ENCODE measurements at regions not wholly inside any gene's neighbourhood (a gene's known extent, or its start where the extent isn't known, plus 50 kb on each side); places are given as distances from the start of the nearest gene placed in this dataset.

GRCh38 chr12:77238335-77238734, 173.0 kb upstream of the E2F7 start:
- no peaks in the 10 kb centered on the region for H3K9me3 ChIP-seq
- no peaks in the 10 kb centered on the region for H3K36me3 ChIP-seq
- intact Hi-C loops (cut with DNase I), result no loop called here
- 16 to 21% methylated on average over 2 of the region's 2 CpGs for WGBS, 2 donors
- peaks cover 0 to 24% of the 10 kb centered on the region in 2 donors for H3K4me1 ChIP-seq
- no peak overlapping the region for H3K4me3 ChIP-seq (replicated peaks in 1 of 3)
- H3K27me3 ChIP-seq, result no peaks in the 10 kb centered on the region
- peak overlapping the region in 1 of 3 donors; percentile 46 for H3K27ac ChIP-seq
- no peak for DNase-seq
- TF ChIP-seq CTCF (IDR thresholded peaks at IDR 0.05) (no peak), POLR2A (IDR thresholded peaks at IDR 0.05) (no peak)

GRCh38 chr12:77237896-77238295, 172.5 kb upstream of the E2F7 start:
- Histone ChIP-seq H3K4me1 (peaks cover 0 to 24% of the 10 kb centered on the region in 2 donors), H3K4me3 (replicated peaks in 1 of 3) (no peak overlapping the region), H3K27me3 (no peaks in the 10 kb centered on the region), H3K27ac (peak overlapping the region in 1 of 3 donors; percentile 46), H3K36me3 (no peaks in the 10 kb centered on the region), H3K9me3 (no peaks in the 10 kb centered on the region)
- TF ChIP-seq CTCF (IDR thresholded peaks at IDR 0.05), result no peak
- no peak for TF ChIP-seq POLR2A (IDR thresholded peaks at IDR 0.05)
- intact Hi-C loops (cut with DNase I), result no loop called here
- 91 to 94% methylated on average over 1 of the region's 1 CpG for WGBS, 2 donors
- no peak for DNase-seq

- Histone ChIP-seq H3K9me3 (no peaks in the 10 kb centered on the region), H3K27ac (peak overlapping the region in 2 of 3 donors; percentile 68 to 72), H3K36me3 (no peaks in the 10 kb centered on the region), H3K4me1 (peaks cover 3 to 24% of the 10 kb centered on the region in 2 donors), H3K27me3 (no peaks in the 10 kb centered on the region), H3K4me3 (replicated peaks in 1 of 3) (no peak overlapping the region)
- intact Hi-C loops (cut with DNase I), result no loop called here
- DNase-seq, result peak in 1 of 2 donors; percentile 4
- no peak for TF ChIP-seq CTCF (IDR thresholded peaks at IDR 0.05)
- no peak for TF ChIP-seq POLR2A (IDR thresholded peaks at IDR 0.05)
These were observed 170.7 kb upstream of the E2F7 start for GRCh38 chr12:77236066-77236465.

GRCh38 chr12:77232045-77232444, 166.7 kb upstream of the E2F7 start:
- 76 to 93% methylated on average over 1 of the region's 1 CpG for WGBS, 2 donors
- TF ChIP-seq POLR2A (IDR thresholded peaks at IDR 0.05), result no peak
- TF ChIP-seq CTCF (IDR thresholded peaks at IDR 0.05), result no peak
- Histone ChIP-seq H3K4me3 (replicated peaks in 1 of 3) (no peak overlapping the region), H3K27me3 (no peaks in the 10 kb centered on the region), H3K9me3 (no peaks in the 10 kb centered on the region), H3K27ac (peak overlapping the region in 1 of 3 donors; percentile 39), H3K4me1 (peaks cover 3 to 15% of the 10 kb centered on the region in 2 donors), H3K36me3 (no peaks in the 10 kb centered on the region)
- intact Hi-C loops (cut with DNase I), result no loop called here
- DNase-seq, result no peak

- Histone ChIP-seq H3K4me3 (replicated peaks in 1 of 3) (no peak overlapping the region), H3K27me3 (no peaks in the 10 kb centered on the region), H3K36me3 (no peaks in the 10 kb centered on the region), H3K27ac (peak overlapping the region in 1 of 3 donors; percentile 39), H3K4me1 (peaks cover 3 to 14% of the 10 kb centered on the region in 2 donors), H3K9me3 (no peaks in the 10 kb centered on the region)
- TF ChIP-seq POLR2A (IDR thresholded peaks at IDR 0.05), result no peak
- no peak for TF ChIP-seq CTCF (IDR thresholded peaks at IDR 0.05)
- WGBS, 2 donors, result 48 to 58% methylated on average over 5 of the region's 5 CpGs
- peak; percentile 34 to 46 for DNase-seq
- intact Hi-C loops (cut with DNase I), result no loop called here
These were observed 166.1 kb upstream of the E2F7 start for GRCh38 chr12:77231501-77231918.

Measured in thyroid gland (tissue), 4 donors.